Frontal cortex (tissue), 3 donors: ENCODE measurements at regions not wholly inside any gene's neighbourhood (a gene's known extent, or its start where the extent isn't known, plus 50 kb on each side); places are given as distances from the start of the nearest gene placed in this dataset.
"Not testable (repeated sequence)": the region's sequence is repeated elsewhere in the genome, so short reads cannot be mapped to it uniquely, and the experiment has no call there.

Experiments
- DNase-seq, 2 donors: peaks; one replicate each; pipeline ENCODE4 v3.0.0; 2012; ENCODE audit warnings: low spot score in 2 of 2
- FAIRE-seq: peaks from 2 replicates; lab custom pipeline; 2012; peaks lifted over from hg19 to GRCh38; lab: Jason Lieb, UNC
- donor health status: control.
- donor health status: control.
- donor health status: control.

GRCh38 chrX:77119706-77120105 is 327.5 kb upstream of the FGF16 start:
- no peak for DNase-seq
- no peak for FAIRE-seq

- not testable (repeated sequence) for FAIRE-seq
Observed at GRCh38 chrX:77123917-77124316, 323.3 kb upstream of the FGF16 start.

GRCh38 chrX:77127571-77127970 is 319.6 kb upstream of the FGF16 start:
- not testable (repeated sequence) for FAIRE-seq

More at GRCh38 chrX:77123917-77124316, 323.3 kb upstream of the FGF16 start:
- DNase-seq, result not testable (repeated sequence)

GRCh38 chrX:77143907-77144306 is 303.3 kb upstream of the FGF16 start:
- no peak for DNase-seq
- no peak for FAIRE-seq

More at GRCh38 chrX:77127571-77127970, 319.6 kb upstream of the FGF16 start:
- not testable (repeated sequence) for DNase-seq

- FAIRE-seq (no peak), DNase-seq (no peak)
Observed at GRCh38 chrX:77160301-77160700, 286.9 kb upstream of the FGF16 start.

- FAIRE-seq (no peak), DNase-seq (no peak)
Observed at GRCh38 chrX:77162777-77163176, 284.4 kb upstream of the FGF16 start.

- no peak for FAIRE-seq
- no peak for DNase-seq
Observed at GRCh38 chrX:77167993-77168392, 279.2 kb upstream of the FGF16 start.

GRCh38 chrX:77174680-77175519 is 272.3 kb upstream of the FGF16 start:
- DNase-seq (no peak), FAIRE-seq (no peak)

GRCh38 chrX:77200663-77201062 is 246.5 kb upstream of the FGF16 start:
- FAIRE-seq (peak; percentile 96), DNase-seq (no peak)

GRCh38 chrX:77223046-77223445 is 224.1 kb upstream of the FGF16 start:
- FAIRE-seq (no peak), DNase-seq (no peak)

GRCh38 chrX:77264490-77264889 is 182.7 kb upstream of the FGF16 start:
- FAIRE-seq, result no peak

GRCh38 chrX:77275392-77275791 is 171.8 kb upstream of the FGF16 start:
- FAIRE-seq, result no peak
- no peak for DNase-seq

More at GRCh38 chrX:77264490-77264889, 182.7 kb upstream of the FGF16 start:
- DNase-seq, result no peak

GRCh38 chrX:77276742-77277141 is 170.4 kb upstream of the FGF16 start:
- FAIRE-seq, result no peak
- no peak for DNase-seq

- no peak for FAIRE-seq
- no peak for DNase-seq
Observed at GRCh38 chrX:77277911-77278310, 169.3 kb upstream of the FGF16 start.

- DNase-seq, FAIRE-seq: not testable (repeated sequence)
Observed at GRCh38 chrX:77279373-77279772, 167.8 kb upstream of the FGF16 start.

- DNase-seq (no peak), FAIRE-seq (no peak)
Observed at GRCh38 chrX:77293331-77293995, 153.7 kb upstream of the FGF16 start.

GRCh38 chrX:77298296-77298695 is 148.9 kb upstream of the FGF16 start:
- DNase-seq, result no peak
- no peak for FAIRE-seq

- no peak for FAIRE-seq
- DNase-seq, result no peak
Observed at GRCh38 chrX:77298790-77299189, 148.4 kb upstream of the FGF16 start.

- FAIRE-seq (no peak), DNase-seq (no peak)
Observed at GRCh38 chrX:77299549-77299948, 147.6 kb upstream of the FGF16 start.

GRCh38 chrX:77342004-77342403 is 105.2 kb upstream of the FGF16 start:
- DNase-seq, result no peak
- no peak for FAIRE-seq

- FAIRE-seq (no peak), DNase-seq (no peak)
Observed at GRCh38 chrX:77346859-77347258, 100.3 kb upstream of the FGF16 start.
